ENCODE measurements at regions not wholly inside any gene's neighbourhood (a gene's known extent, or its start where the extent isn't known, plus 50 kb on each side); places are given as distances from the start of the nearest gene placed in this dataset.

- TF ChIP-seq CTCF (IDR thresholded peaks at IDR 0.05; ENCODE audit: insufficient read depth, low read depth, low read length, missing control alignments) = no peak
- no peak overlapping the region for H3K4me3 ChIP-seq (ENCODE audit: low read depth, low read length)
- DNase-seq (ENCODE audit: low read depth) = no peak
Measured at GRCh38 chr14:87005280-87005679, 987.7 kb downstream of the GALC start.

GRCh38 chr14:87002776-87003175 is 990.2 kb downstream of the GALC start:
- H3K4me3 ChIP-seq (ENCODE audit: low read depth, low read length) = no peak overlapping the region
- DNase-seq (ENCODE audit: low read depth) = no peak
- TF ChIP-seq CTCF (IDR thresholded peaks at IDR 0.05; ENCODE audit: insufficient read depth, low read depth, low read length, missing control alignments) = no peak

GRCh38 chr14:87001333-87001732 is 991.6 kb downstream of the GALC start:
- no peak for DNase-seq (ENCODE audit: low read depth)
- no peak for TF ChIP-seq CTCF (IDR thresholded peaks at IDR 0.05; ENCODE audit: insufficient read depth, low read depth, low read length, missing control alignments)
- no peak overlapping the region for H3K4me3 ChIP-seq (ENCODE audit: low read depth, low read length)

GRCh38 chr14:87000081-87000480 is 992.9 kb downstream of the GALC start:
- H3K4me3 ChIP-seq (ENCODE audit: low read depth, low read length) = no peak overlapping the region
- no peak for TF ChIP-seq CTCF (IDR thresholded peaks at IDR 0.05; ENCODE audit: insufficient read depth, low read depth, low read length, missing control alignments)
- DNase-seq (ENCODE audit: low read depth) = no peak

GRCh38 chr14:86999036-86999435 is 993.9 kb downstream of the GALC start:
- TF ChIP-seq CTCF (IDR thresholded peaks at IDR 0.05; ENCODE audit: insufficient read depth, low read depth, low read length, missing control alignments) = no peak
- no peak for DNase-seq (ENCODE audit: low read depth)
- H3K4me3 ChIP-seq (ENCODE audit: low read depth, low read length) = no peak overlapping the region

- no peak for DNase-seq (ENCODE audit: low read depth)
- no peak for TF ChIP-seq CTCF (IDR thresholded peaks at IDR 0.05; ENCODE audit: insufficient read depth, low read depth, low read length, missing control alignments)
- no peak overlapping the region for H3K4me3 ChIP-seq (ENCODE audit: low read depth, low read length)
Measured at GRCh38 chr14:86997271-86997670, 995.7 kb downstream of the GALC start.

GRCh38 chr14:86990396-86990795 is 1002.6 kb downstream of the GALC start:
- DNase-seq (ENCODE audit: low read depth) = no peak
- TF ChIP-seq CTCF (IDR thresholded peaks at IDR 0.05; ENCODE audit: insufficient read depth, low read depth, low read length, missing control alignments) = no peak
- no peak overlapping the region for H3K4me3 ChIP-seq (ENCODE audit: low read depth, low read length)

All from GM12865 (cell line).